ENCODE measurements at regions not wholly inside any gene's neighbourhood (a gene's known extent, or its start where the extent isn't known, plus 50 kb on each side); places are given as distances from the start of the nearest gene placed in this dataset.
"Not testable (repeated sequence)": the region's sequence is repeated elsewhere in the genome, so short reads cannot be mapped to it uniquely, and the experiment has no call there.

DNA sequence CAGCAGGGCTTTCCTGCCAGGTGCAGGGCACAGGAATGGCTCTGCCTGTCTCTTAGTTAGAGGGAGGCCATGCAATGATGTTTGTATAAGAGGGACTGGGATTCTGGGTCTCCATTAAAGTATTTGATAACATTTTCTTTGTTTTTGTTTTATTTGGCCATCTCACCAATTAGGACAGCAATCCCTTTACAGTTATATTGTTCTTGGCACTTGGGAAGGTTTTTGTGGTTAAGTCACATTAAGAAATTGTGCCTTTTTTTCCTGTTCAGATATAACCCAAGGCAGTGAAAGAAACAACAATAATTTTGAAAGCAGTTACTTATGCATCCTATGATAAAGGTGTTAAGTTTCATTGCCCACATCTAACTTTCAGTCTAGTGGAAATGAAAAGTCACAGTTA, 237.4 kb upstream of the PRSS58 start:
- not testable (repeated sequence) for DNase-seq

- DNase-seq: no peak
These were observed 236.2 kb upstream of the PRSS58 start for GRCh38 chr7:142494021-142494420.

DNA sequence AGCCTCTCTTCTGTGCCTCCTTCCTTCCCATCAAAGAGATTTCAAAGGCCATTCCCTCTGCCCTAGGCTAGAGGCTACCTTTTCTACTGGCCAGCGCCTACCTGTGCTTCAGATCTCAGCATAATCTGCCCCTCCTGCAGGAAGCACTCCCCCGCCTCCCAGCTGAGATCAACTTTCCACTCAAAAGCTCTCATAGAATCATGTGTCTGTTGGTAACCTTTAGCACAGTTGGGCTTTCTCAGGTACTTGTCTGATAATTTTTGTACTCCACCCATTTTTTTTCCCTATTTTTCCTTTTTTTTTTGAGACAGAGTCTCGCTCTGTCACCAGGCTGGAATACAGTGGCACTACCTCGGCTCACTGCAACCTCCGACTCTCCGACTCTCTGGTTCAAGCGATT, 231.0 kb upstream of the PRSS58 start:
- DNase-seq: no peak

- no peak for DNase-seq
These were observed 230.3 kb upstream of the PRSS58 start for GRCh38 chr7:142488036-142488633.

DNA sequence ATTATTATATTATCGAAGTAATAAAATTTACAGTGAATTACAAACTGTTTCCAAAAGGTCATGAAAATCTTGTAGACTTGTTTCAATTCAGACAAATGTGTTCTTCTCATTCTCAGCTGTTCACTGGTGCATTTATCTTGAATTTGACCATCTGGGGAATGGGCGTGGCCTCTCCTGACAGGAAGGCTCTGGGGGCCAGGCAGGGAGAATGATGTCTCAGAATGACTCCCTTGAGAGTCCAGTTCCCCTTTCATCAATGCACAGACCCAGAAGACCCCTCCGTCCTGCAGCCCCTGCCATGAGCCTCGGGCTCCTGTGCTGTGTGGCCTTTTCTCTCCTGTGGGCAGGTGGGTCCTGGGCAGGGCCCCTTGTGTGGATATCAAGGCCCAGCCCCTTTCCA, 229.7 kb upstream of the PRSS58 start:
- not testable (repeated sequence) for DNase-seq

DNA sequence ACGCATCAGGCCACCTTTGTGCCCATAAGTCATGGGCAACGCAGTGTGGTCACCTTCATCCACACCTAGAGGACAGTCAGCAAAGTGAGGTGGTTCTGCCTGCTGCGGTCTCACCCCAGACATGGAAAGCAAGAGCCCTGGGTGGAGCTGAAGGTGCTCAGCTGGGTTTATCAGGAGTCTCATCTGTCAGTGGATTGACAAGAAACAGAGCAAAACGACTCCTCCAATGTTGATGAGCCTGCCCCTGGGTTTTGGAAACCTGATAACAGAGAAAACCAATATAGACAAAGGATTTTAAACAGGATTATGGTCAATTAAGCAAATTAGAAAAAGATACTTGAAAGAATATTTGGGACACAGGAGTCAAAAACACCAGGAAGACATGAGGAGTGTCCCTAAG, 229.3 kb upstream of the PRSS58 start:
- DNase-seq: no peak

GRCh38 chr7:142485617-142486226, 227.9 kb upstream of the PRSS58 start:
- no peak for DNase-seq

DNA sequence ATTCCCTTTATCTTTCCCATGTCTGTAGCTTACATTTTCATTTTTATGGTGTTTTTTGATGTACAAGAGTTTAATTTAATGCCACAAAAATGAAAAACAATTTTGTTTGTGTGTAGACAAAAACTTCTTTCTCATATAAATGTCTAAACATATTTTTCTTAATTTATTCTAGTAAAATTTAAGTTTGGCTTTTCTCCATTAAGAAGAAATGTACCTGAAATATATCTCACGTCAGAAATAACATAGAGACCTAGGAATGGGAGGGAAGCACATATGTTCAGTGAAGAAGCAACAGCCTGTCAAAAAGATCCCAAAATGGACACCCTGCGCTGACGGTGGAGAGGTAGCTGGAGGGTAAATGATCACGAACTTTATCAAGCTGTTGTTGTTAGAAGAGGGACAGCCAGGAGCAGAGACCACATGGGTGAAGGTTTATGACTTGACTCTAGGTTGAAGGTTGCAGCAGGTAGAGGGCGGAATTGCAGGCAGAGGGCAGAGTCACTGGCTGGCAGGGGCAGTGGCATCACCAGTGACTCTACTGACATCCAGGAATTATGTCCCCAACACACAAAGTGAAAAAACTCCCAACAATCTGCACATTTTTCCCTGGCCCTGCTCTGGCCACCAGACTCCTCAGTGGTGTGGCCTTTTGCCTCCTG, 225.9 kb upstream of the PRSS58 start:
- DNase-seq: no peak

- peak; percentile 23 to 57 for DNase-seq
These were observed 225.2 kb upstream of the PRSS58 start for GRCh38 chr7:142482891-142483658.

- no peak for DNase-seq
These were observed 223.7 kb upstream of the PRSS58 start for GRCh38 chr7:142481548-142481947.

GRCh38 chr7:142478479-142479220, 220.8 kb upstream of the PRSS58 start:
- no peak for DNase-seq

- not testable (repeated sequence) for DNase-seq
These were observed 219.9 kb upstream of the PRSS58 start for GRCh38 chr7:142477801-142478200.

DNA sequence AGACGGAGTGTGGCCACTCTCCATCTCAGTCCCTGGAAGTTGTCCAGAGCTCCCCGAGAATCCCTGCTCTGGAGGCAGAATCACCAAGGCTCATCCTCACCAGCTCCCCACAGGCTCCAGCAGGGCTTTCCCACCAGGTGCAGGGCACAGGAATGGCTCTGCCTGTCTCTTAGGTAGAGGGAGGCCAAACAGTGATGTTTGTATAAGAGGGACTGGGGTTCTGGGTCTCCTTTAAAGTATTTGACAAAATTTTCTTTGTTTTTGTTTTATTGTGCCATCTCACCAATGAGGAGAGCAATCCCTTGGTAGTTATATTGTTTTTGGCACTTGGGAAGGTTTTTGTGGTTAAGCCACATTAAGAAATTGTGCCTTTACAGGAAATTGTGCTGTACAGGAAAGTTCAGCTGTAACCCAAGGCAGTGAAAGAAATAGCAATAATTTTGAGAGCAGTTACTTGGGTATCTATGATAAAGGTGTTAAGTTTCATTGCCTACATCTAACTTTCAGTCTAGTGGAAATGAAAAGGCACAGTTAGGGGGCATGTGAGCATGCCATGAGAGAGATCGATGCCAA, 219.3 kb upstream of the PRSS58 start:
- no peak for DNase-seq

DNA sequence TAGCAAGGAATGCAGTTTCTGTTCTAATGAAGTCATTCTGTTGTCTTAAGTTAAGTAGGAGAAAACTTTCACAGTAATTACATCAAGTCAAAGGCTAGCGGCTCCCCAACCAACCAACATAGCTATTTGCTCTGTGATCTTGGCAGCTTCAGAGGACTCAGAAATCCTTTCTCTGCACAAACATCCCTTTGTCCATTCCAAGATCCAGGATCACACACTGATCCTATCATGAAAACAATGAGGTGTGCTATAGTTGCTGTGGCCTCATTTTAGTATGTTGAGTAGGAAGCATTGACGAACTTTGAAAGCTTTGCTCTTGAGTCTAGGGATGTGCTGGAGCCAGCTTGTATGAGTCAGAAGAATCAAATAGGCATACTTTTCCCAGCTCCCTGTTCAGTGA, 218.2 kb upstream of the PRSS58 start:
- DNase-seq: no peak

DNA sequence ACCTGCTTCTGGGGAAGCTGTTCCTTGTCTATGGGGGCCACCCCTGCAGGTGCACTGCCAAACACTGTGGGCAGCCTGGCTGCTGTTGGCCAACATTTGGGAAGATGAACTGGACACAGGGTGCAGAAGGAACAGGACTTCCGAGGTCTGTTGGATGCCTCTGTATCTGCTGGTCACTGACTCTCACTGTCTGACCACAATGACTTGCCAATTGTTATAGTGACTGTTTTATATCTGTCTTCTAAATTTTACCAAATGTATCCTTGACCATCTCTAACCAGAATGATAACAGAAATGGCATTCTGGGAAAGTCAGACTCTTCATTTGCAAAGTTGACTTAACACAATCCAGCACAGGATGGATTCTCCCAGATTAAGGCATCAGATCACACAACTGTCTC, 214.0 kb upstream of the PRSS58 start:
- no peak for DNase-seq

GRCh38 chr7:142470544-142470830, 212.6 kb upstream of the PRSS58 start:
- no peak for DNase-seq

DNA sequence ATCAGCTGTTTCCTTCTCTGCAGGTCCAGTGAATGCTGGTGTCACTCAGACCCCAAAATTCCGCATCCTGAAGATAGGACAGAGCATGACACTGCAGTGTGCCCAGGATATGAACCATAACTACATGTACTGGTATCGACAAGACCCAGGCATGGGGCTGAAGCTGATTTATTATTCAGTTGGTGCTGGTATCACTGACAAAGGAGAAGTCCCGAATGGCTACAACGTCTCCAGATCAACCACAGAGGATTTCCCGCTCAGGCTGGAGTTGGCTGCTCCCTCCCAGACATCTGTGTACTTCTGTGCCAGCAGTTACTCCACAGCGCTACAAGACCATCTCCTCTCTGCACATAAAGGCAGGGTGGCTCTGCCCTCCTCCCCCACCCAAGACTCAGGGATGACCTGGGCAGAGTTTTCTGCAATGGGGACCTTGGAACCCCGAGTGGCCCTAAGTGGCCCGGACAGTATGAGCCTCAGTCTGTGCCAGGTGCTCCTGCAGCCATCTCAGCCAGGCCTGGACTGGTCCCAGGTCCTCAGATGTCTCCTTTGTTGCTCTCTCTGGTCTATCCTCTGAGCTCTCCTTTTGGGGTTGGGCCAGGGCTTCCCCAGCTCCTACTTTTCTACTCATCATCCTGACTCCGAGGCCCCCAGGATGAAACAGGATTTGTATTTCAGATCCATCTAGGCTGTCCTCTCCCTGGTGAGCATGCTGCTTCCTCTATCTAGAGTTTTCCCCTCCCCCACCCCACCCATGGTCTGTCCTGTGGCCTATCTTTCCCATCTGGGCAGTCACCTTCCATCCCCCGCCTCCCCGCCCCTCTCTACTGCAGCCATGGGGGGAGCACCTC, 212.1 kb upstream of the PRSS58 start:
- DNase-seq: no peak

DNA sequence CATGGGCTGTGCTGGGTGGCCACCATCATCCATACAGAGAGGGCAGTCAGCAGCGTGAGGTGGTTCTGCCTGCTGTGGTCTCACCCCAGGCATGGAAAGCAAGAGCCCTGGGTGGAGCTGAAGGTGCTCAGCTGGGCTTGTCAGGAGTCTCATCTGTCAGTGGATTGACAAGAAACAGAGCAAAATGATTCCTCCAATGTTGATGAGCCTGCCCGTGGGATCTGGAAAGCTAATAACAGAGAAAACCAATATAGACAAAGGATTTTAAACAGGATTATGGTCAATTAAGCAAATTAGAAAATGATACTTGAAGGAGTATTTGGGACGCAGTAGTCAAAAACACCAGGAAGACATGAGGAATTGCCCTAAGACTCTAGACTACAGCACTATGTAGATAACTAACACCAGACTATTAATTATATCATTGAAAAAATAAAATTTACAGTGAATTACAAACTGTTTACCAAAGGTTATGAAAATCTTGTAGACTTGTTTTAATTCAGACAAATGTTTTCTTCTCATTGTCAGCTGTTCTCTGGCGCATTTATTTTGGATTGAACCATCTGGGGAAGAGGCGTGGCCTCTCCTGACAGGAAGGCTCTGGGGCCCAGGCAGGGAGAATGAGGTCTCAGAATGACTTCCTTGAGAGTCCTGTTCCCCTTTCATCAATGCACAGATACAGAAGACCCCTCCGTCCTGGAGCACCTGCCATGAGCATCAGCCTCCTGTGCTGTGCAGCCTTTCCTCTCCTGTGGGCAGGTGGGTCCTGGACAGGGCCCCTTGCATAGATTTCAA, 211.2 kb upstream of the PRSS58 start:
- no peak for DNase-seq

GRCh38 chr7:142467056-142467655, 209.3 kb upstream of the PRSS58 start:
- not testable (repeated sequence) for DNase-seq

- DNase-seq: no peak
These were observed 205.6 kb upstream of the PRSS58 start for GRCh38 chr7:142463401-142463850.

All from hippocampal formation (tissue), 2 donors.